A549 (cell line): ENCODE measurements at regions not wholly inside any gene's neighbourhood (a gene's known extent, or its start where the extent isn't known, plus 50 kb on each side); places are given as distances from the start of the nearest gene placed in this dataset.

ENCODE experiments used
- ATAC-seq, 2 experiments: fragments of 200-7000 bp in 1 of 2; fragments of >200 bp in 1 of 2; cut with Nextera tagmentation in 1 of 2; cut with Tn5 transposase in 1 of 2; 3 replicates each; pipeline versions ENCODE4 v1.8.0 to v1.9.1; 2018 to 2020; ENCODE audit warnings: mild to moderate bottlenecking in 1 of 2, moderate library complexity in 1 of 2
- CTCF ChIA-PET: fragments of 300-600 bp; sonication (Branson Sonifier 250); formaldehyde crosslinking; extraction: SDS; loops from one replicate; lab custom pipeline; 2021; ENCODE audit warnings: antibody characterized with exemption, inconsistent platforms; lab: Yijun Ruan, JAX
- POLR2A ChIA-PET: fragments of 350-600 bp; formaldehyde crosslinking; extraction: SDS; loops from one replicate; lab custom pipeline; 2021; ENCODE audit warnings: antibody characterized with exemption, inconsistent platforms; lab: Yijun Ruan, JAX
- DNase-seq, 2 experiments: peaks; one replicate each; pipeline versions ENCODE4 v3.0.0 to v3.0.0-alpha.2; 2011 to 2016; ENCODE audit warnings: low read depth in 1 of 2, low spot score in 1 of 2
- FAIRE-seq: peaks from 2 replicates; lab custom pipeline; 2011; peaks lifted over from hg19 to GRCh38; lab: Jason Lieb, UNC
- H3K27ac ChIP-seq, 2 experiments: fragments of >200 bp; sonication (Bioruptor Twin); formaldehyde crosslinking; 3 replicates each; pipeline ENCODE4 v1.5.1; 2016 to 2017
- H3K4me1 ChIP-seq: fragments of >200 bp; sonication (Bioruptor Twin); formaldehyde crosslinking; 3 replicates; pipeline ENCODE4 v1.6.1; 2016
- H3K4me2 ChIP-seq: fragments of >200 bp; sonication (Bioruptor Twin); formaldehyde crosslinking; 3 replicates; pipeline ENCODE4 v1.6.1; 2016
- H3K4me3 ChIP-seq: fragments of >200 bp; sonication (Bioruptor Twin); formaldehyde crosslinking; 3 replicates; pipeline ENCODE4 v1.5.1; 2016
- H3K9me3 ChIP-seq: fragments of >200 bp; sonication (Bioruptor Twin); formaldehyde crosslinking; 3 replicates; pipeline ENCODE4 v1.6.1; 2016
- BCL3 ChIP-seq: fragments of >200 bp; sonication (Bioruptor Twin); formaldehyde crosslinking; IDR thresholded peaks from 3 replicates; pipeline ENCODE4 v1.6.1; 2016
- BHLHE40 ChIP-seq: IDR thresholded peaks from 2 replicates; pipeline ENCODE4 v1.6.1; 2012; ENCODE audit warnings: low read depth, low read length, inconsistent platforms
- EHF ChIP-seq: fragments of 250-450 bp; sonication (Bioruptor Pico); IDR thresholded peaks from 2 replicates; pipeline ENCODE4 v1.5.0; 2020; ENCODE audit warnings: mild to moderate bottlenecking
- EHMT2 ChIP-seq: fragments of 200-600 bp; sonication (generic); IDR thresholded peaks from 2 replicates; pipeline ENCODE4 v1.6.1; 2016; ENCODE audit warnings: antibody characterized with exemption, low read depth, mild to moderate bottlenecking, moderate library complexity
- EP300 ChIP-seq, 2 experiments: fragments of >200 bp; sonication (Bioruptor Twin); formaldehyde crosslinking; IDR thresholded peaks; 2 replicates in 1 of 2; 3 replicates in 1 of 2; pipeline ENCODE4 v1.6.1; 2016 to 2017
- FOSL2 ChIP-seq, 2 experiments: fragments of 450-650 bp in 1 of 2; fragments of >200 bp in 1 of 2; sonication (Bioruptor Twin) in 1 of 2; formaldehyde crosslinking; IDR thresholded peaks; 2 replicates each; pipeline versions ENCODE4 v1.5.0 to v1.6.1; 2016 to 2020; ENCODE audit warnings: mild to moderate bottlenecking in 1 of 2, moderate library complexity in 1 of 2
- FOXS1 ChIP-seq: fragments of 250-450 bp; sonication (Bioruptor Pico); IDR thresholded peaks from 2 replicates; pipeline ENCODE4 v1.5.0; 2020; ENCODE audit warnings: mild to moderate bottlenecking, moderate library complexity
- HES2 ChIP-seq: fragments of >200 bp; sonication (Bioruptor Twin); formaldehyde crosslinking; IDR thresholded peaks from 2 replicates; pipeline ENCODE4 v1.6.1; 2016
- HEYL ChIP-seq: fragments of 250-450 bp; sonication (Bioruptor Pico); IDR thresholded peaks from 2 replicates; pipeline ENCODE4 v1.8.0; 2021; ENCODE audit warnings: mild to moderate bottlenecking, moderate library complexity
- HOXB5 ChIP-seq: fragments of 250-450 bp; sonication (Bioruptor Pico); IDR thresholded peaks from 2 replicates; pipeline ENCODE4 v1.5.0; 2020; ENCODE audit warnings: mild to moderate bottlenecking, moderate library complexity
- KDM1A ChIP-seq: fragments of 200-600 bp; sonication (generic); IDR thresholded peaks from 2 replicates; pipeline ENCODE4 v1.6.1; 2016; ENCODE audit warnings: low read depth, mild to moderate bottlenecking
- KDM5A ChIP-seq: fragments of 200-600 bp; sonication (generic); IDR thresholded peaks from 2 replicates; pipeline ENCODE4 v1.6.1; 2016; ENCODE audit warnings: antibody characterized with exemption, mild to moderate bottlenecking
- MYC ChIP-seq: IDR thresholded peaks from 2 replicates; pipeline ENCODE4 v1.6.1; 2012; ENCODE audit warnings: mild to moderate bottlenecking, inconsistent platforms, low read length, improper control_type of control experiment, borderline replicate concordance
- NFE2L2 ChIP-seq: fragments of 150-350 bp; conservative IDR thresholded peaks from 2 replicates; pipeline ENCODE4 v1.6.1; 2014; ENCODE audit warnings: low read length
- PHF8 ChIP-seq: fragments of 200-600 bp; sonication (generic); IDR thresholded peaks from 2 replicates; pipeline ENCODE4 v1.6.1; 2016; ENCODE audit warnings: low read depth, mild to moderate bottlenecking, antibody characterized with exemption, moderate library complexity, borderline replicate concordance
- RARB ChIP-seq: fragments of 250-450 bp; sonication (Bioruptor Pico); IDR thresholded peaks from 2 replicates; pipeline ENCODE4 v1.8.0; 2021; ENCODE audit warnings: mild to moderate bottlenecking, moderate library complexity
- RFX5 ChIP-seq: fragments of 450-650 bp; IDR thresholded peaks from 2 replicates; pipeline ENCODE4 v1.7.1; 2014; ENCODE audit warnings: antibody characterized with exemption, mild to moderate bottlenecking, moderate library complexity
- SREBF2 ChIP-seq: fragments of 450-650 bp; IDR thresholded peaks from 2 replicates; pipeline ENCODE4 v1.6.1; 2014; ENCODE audit warnings: mild to moderate bottlenecking, moderate library complexity
- TP53 ChIP-seq: fragments of 250-450 bp; sonication (Bioruptor Pico); IDR thresholded peaks from 2 replicates; pipeline ENCODE4 v1.5.0; 2021; ENCODE audit warnings: mild to moderate bottlenecking, moderate library complexity
- ZNF302 ChIP-seq: fragments of 250-450 bp; sonication (Bioruptor Pico); IDR thresholded peaks from 2 replicates; pipeline ENCODE4 v1.9.0; 2021; ENCODE audit warnings: inconsistent platforms, mild to moderate bottlenecking, moderate library complexity
- WGBS: methylation state at CpG from one replicate; pipeline ENCODE4 v1.1.6; 2017; ENCODE audit errors: missing lambda C conversion rate; 5-methylcytosine and 5-hydroxymethylcytosine counted together
- TF ChIP-seq, protein P1 (sequence below): fragments of 150-350 bp; IDR thresholded peaks from 2 replicates; pipeline ENCODE4 v1.6.1; 2014; ENCODE audit warnings: low read depth, mild to moderate bottlenecking, low read length

DNA sequence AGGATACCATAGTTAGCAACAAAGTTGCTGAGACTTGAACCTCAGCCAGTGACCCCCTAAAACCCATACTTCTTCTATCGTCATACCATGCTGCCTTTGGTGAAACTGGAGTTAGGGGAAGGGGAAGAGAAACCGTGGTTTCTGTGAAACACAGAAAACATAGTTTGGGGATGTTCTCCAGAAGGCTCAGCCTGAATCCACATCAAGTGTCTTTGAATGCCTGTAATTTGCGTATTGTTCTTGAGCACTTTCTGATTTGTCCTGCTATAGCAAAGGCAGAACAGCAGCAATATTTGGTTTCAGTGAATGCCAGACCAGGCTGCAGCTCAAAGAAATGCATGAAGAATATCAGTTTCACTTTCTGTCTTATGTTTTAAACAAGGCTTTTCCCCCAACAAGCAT lies 258.7 kb downstream of the TTC32 start:
- POLR2A ChIA-PET, result no interaction called here
- FAIRE-seq, result no peak
- peaks cover 2% of the 10 kb centered on the region; the same call in 2 of the 3 replicates for H3K4me1 ChIP-seq
- 71% methylated on average over 3 of the region's 3 CpGs for WGBS
- H3K4me3 ChIP-seq, result no peak overlapping the region
- no peaks in the 10 kb centered on the region for H3K9me3 ChIP-seq
- TF ChIP-seq ZNF302 (no peak), RARB (CRISPR knock-in tag) (no peak), KDM5A (no peak), BHLHE40 (no peak), EHMT2 (no peak), BCL3 (no peak), HOXB5 (CRISPR knock-in tag) (no peak), HEYL (CRISPR knock-in tag) (no peak), RFX5 (no peak)
- TF ChIP-seq, protein P1, sequence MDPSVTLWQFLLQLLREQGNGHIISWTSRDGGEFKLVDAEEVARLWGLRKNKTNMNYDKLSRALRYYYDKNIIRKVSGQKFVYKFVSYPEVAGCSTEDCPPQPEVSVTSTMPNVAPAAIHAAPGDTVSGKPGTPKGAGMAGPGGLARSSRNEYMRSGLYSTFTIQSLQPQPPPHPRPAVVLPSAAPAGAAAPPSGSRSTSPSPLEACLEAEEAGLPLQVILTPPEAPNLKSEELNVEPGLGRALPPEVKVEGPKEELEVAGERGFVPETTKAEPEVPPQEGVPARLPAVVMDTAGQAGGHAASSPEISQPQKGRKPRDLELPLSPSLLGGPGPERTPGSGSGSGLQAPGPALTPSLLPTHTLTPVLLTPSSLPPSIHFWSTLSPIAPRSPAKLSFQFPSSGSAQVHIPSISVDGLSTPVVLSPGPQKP, result no peak
- TF ChIP-seq, all 56 proteins: peak for 0
- CTCF ChIA-PET, result interaction anchor here (0.8 to 1.9 kb wide), 5 partner anchors 13 to 221 kb away, joined by 3 to 6 read pairs (median 3); no protein-coding TSS in a partner anchor
- H3K4me2 ChIP-seq, result no peak overlapping the region
- no peak overlapping the region for H3K27ac ChIP-seq
- ATAC-seq, result no peak
- DNase-seq, result no peak

- ATAC-seq, result no peak
- TF ChIP-seq EHF, result no peak
- TF ChIP-seq, protein P1, result no peak
- no peak for TF ChIP-seq RFX5
- TF ChIP-seq SREBF2, result no peak
- no peak for TF ChIP-seq BHLHE40
- TF ChIP-seq FOXS1, result no peak
- no peak for TF ChIP-seq PHF8
- TF ChIP-seq TP53 (CRISPR knock-in tag), result no peak
- no peak for TF ChIP-seq HOXB5 (CRISPR knock-in tag)
- TF ChIP-seq EP300 (IDR thresholded peaks at IDR 0.05), result no peak
- TF ChIP-seq MYC, result no peak
- no peak for TF ChIP-seq FOSL2 (IDR thresholded peaks at IDR 0.05)
- TF ChIP-seq FOSL2 (CRISPR knock-in tag; IDR thresholded peaks at IDR 0.05), result no peak
- no peak for TF ChIP-seq KDM1A
- no peak for TF ChIP-seq HES2
- TF ChIP-seq NFE2L2, result no peak
- CTCF ChIA-PET, result interaction anchor here (0.8 to 1.9 kb wide), 5 partner anchors 13 to 222 kb away, joined by 3 to 6 read pairs (median 3); no protein-coding TSS in a partner anchor
Observed at GRCh38 chr2:19642501-19642900, 259.3 kb downstream of the TTC32 start.

More at GRCh38 chr2:19642501-19642900, 259.3 kb downstream of the TTC32 start:
- no peaks in the 10 kb centered on the region for H3K9me3 ChIP-seq
- no peak overlapping the region for H3K27ac ChIP-seq
- no peak for FAIRE-seq
- H3K4me1 ChIP-seq, result no peaks in the 10 kb centered on the region; the same call in 2 of the 3 replicates
- H3K4me3 ChIP-seq, result no peak overlapping the region
- DNase-seq, result no peak
- WGBS, result 68% methylated on average over 3 of the region's 3 CpGs
- no peak overlapping the region for H3K4me2 ChIP-seq
- POLR2A ChIA-PET, result no interaction called here
